GM12878 (cell line): ENCODE measurements at regions not wholly inside any gene's neighbourhood (a gene's known extent, or its start where the extent isn't known, plus 50 kb on each side); places are given as distances from the start of the nearest gene placed in this dataset.

Experiments used
- ASH2L ChIP-seq: fragments of 300-600, 200-600 bp; sonication (generic); IDR thresholded peaks from 2 replicates; pipeline ENCODE4 v1.6.1; 2017; ENCODE audit warnings: low read depth, mild to moderate bottlenecking, borderline replicate concordance
- ATF7 ChIP-seq: fragments of 450-650 bp; IDR thresholded peaks from 2 replicates; pipeline ENCODE4 v1.6.1; 2016; ENCODE audit warnings: low read depth, mild to moderate bottlenecking
- CREM ChIP-seq: IDR thresholded peaks from 2 replicates; pipeline ENCODE4 v1.6.1; 2014; ENCODE audit warnings: antibody characterized with exemption, low read depth
- DPF2 ChIP-seq: fragments of 450-650 bp; IDR thresholded peaks from 2 replicates; pipeline ENCODE4 v1.6.1; 2017; ENCODE audit warnings: mild to moderate bottlenecking
- E2F4 ChIP-seq: IDR thresholded peaks from 2 replicates; pipeline ENCODE4 v1.6.1; 2012; ENCODE audit warnings: low read depth, low read length, improper control_type of control experiment
- E2F8 ChIP-seq: fragments of 450-650 bp; IDR thresholded peaks from 2 replicates; pipeline ENCODE4 v1.6.1; 2018; ENCODE audit warnings: mild to moderate bottlenecking, low read depth, moderate library complexity; ENCODE audit not compliant: partially characterized antibody
- FOXK2 ChIP-seq: fragments of 450-650 bp; IDR thresholded peaks from 2 replicates; pipeline ENCODE4 v1.6.1; 2017; ENCODE audit warnings: mild to moderate bottlenecking, moderate library complexity
- HCFC1 ChIP-seq: fragments of 150-350 bp; IDR thresholded peaks from 2 replicates; pipeline ENCODE4 v1.6.1; 2014; ENCODE audit warnings: low read length
- JUNB ChIP-seq: IDR thresholded peaks from 2 replicates; pipeline ENCODE4 v1.6.1; 2016; ENCODE audit warnings: antibody characterized with exemption, mild to moderate bottlenecking
- POU2F2 ChIP-seq: IDR thresholded peaks from 3 replicates; pipeline ENCODE4 v1.6.1; 2011; ENCODE audit warnings: low read depth, mild to moderate bottlenecking, low read length, borderline replicate concordance
- PRDM15 ChIP-seq: fragments of 450-650 bp; formaldehyde crosslinking; IDR thresholded peaks from 2 replicates; pipeline ENCODE4 v1.4.0; 2020; ENCODE audit warnings: mild to moderate bottlenecking, moderate library complexity
- SMC3 ChIP-seq: IDR thresholded peaks from 2 replicates; pipeline ENCODE4 v1.6.1; 2011; ENCODE audit warnings: low read length, improper control_type of control experiment, borderline replicate concordance
- SUZ12 ChIP-seq: fragments of 200-600 bp; sonication (generic); IDR thresholded peaks from one replicate; pipeline ENCODE4 v1.6.1; 2018; ENCODE audit warnings: antibody characterized with exemption, mild to moderate bottlenecking; ENCODE audit not compliant: unreplicated experiment
- ZBTB11 ChIP-seq: fragments of 450-650 bp; formaldehyde crosslinking; IDR thresholded peaks from 2 replicates; pipeline ENCODE4 v1.5.0; 2022; ENCODE audit warnings: mild to moderate bottlenecking, missing genetic modification characterization
- ZNF384 ChIP-seq: IDR thresholded peaks from 2 replicates; pipeline ENCODE4 v1.6.1; 2012; ENCODE audit warnings: low read depth, mild to moderate bottlenecking, low read length, improper control_type of control experiment, borderline replicate concordance
- TF ChIP-seq, protein P1 (sequence below): fragments of 450-650 bp; IDR thresholded peaks from 2 replicates; pipeline ENCODE4 v1.6.1; 2017; ENCODE audit warnings: low read depth, mild to moderate bottlenecking, moderate library complexity
- TF ChIP-seq, protein P2 (sequence below): IDR thresholded peaks from 2 replicates; pipeline ENCODE4 v1.6.1; 2012; ENCODE audit warnings: low read length, inconsistent platforms

DNA sequence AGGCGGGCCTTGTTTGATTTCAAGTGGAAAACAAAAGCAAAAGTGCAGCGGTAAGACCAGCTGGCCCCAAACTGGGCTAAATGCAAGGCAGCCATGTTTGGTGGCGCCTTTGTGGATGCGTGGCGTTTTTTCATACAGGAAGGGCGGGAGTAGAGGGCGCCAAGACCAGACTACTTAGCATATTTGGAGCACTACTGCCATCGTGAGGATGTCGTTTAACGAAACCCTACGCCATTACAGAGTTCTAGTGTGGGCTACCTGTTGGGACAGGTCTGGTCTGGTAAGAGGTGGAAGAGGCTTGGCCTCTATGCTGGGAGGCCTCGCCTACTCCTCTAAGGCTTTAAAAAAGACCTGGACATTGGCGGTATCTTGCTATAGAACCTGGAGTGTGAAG, 230.7 kb upstream of the STK26 start (continued):
- TF ChIP-seq, protein P1, sequence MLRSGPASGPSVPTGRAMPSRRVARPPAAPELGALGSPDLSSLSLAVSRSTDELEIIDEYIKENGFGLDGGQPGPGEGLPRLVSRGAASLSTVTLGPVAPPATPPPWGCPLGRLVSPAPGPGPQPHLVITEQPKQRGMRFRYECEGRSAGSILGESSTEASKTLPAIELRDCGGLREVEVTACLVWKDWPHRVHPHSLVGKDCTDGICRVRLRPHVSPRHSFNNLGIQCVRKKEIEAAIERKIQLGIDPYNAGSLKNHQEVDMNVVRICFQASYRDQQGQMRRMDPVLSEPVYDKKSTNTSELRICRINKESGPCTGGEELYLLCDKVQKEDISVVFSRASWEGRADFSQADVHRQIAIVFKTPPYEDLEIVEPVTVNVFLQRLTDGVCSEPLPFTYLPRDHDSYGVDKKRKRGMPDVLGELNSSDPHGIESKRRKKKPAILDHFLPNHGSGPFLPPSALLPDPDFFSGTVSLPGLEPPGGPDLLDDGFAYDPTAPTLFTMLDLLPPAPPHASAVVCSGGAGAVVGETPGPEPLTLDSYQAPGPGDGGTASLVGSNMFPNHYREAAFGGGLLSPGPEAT, result 0 out of 2 replicates have a peak, but pooled peaks have one; percentile 19
- TF ChIP-seq ZNF384 (peak; percentile 100), DPF2 (no peak), ATF7 (0 out of 2 replicates have a peak, but pooled peaks have one; percentile 29), FOXK2 (no peak), SUZ12 (no peak), SMC3 (peak; percentile 53; the same call in 1 of the 2 replicates), ASH2L (no peak), HCFC1 (peak; percentile 57), JUNB (no peak), ZBTB11 (CRISPR knock-in tag) (no peak), E2F8 (no peak), CREM (peak; percentile 84), E2F4 (no peak), POU2F2 (peak; percentile 51; the same call in 1 of the 3 replicates), PRDM15 (no peak)
- TF ChIP-seq, protein P2, sequence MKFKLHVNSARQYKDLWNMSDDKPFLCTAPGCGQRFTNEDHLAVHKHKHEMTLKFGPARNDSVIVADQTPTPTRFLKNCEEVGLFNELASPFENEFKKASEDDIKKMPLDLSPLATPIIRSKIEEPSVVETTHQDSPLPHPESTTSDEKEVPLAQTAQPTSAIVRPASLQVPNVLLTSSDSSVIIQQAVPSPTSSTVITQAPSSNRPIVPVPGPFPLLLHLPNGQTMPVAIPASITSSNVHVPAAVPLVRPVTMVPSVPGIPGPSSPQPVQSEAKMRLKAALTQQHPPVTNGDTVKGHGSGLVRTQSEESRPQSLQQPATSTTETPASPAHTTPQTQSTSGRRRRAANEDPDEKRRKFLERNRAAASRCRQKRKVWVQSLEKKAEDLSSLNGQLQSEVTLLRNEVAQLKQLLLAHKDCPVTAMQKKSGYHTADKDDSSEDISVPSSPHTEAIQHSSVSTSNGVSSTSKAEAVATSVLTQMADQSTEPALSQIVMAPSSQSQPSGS, result no peak
